GM21723 (cell line): ENCODE measurements at regions not wholly inside any gene's neighbourhood (a gene's known extent, or its start where the extent isn't known, plus 50 kb on each side); places are given as distances from the start of the nearest gene placed in this dataset.

Experiments
- ATAC-seq: cut with Tn5 transposase; IDR thresholded peaks from one replicate; pipeline ENCODE4 v1.9.1; 2021; ENCODE audit warnings: mild to moderate bottlenecking, moderate library complexity; ENCODE audit not compliant: unreplicated experiment

DNA sequence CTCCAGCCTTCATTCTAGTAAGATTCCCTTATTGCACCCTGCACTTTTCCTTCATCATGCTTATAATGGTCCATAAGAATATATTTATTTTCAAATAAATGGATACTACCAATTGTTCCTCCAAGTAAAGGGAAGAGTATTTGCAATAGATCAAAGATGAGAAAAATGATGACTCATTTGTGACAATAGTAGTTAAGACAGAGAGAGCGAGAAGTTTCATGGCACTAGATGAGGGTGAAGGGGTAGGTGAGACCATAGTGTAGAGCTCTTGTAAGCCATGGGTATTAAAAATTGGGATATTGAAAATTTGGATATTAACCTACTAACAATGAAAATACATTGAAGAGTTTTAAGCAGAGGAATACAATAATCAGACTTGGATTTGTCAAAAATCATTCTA lies 404.6 kb downstream of the EFNA5 start:
- ATAC-seq, result no peak

DNA sequence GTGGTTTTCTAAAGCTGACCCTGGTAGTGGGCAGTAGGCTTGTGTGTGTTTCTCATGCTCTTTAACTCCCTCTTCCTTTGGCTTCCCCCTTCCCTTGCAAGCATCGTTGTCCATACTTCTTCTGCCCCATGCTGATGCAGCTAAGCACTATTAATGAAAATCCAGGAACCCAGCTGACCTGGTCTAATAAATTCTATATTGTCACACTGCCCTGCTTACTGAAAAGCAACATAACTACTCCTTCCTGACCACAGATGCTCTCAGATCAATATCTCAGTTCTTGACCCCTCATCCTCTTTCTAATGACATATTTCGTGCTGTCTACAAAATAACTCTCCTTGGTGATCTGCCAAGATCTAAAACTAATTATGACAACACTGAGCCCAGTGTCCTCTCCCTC lies 405.5 kb downstream of the EFNA5 start:
- no peak for ATAC-seq

GRCh38 chr5:107263387-107264018 lies 407.2 kb downstream of the EFNA5 start:
- ATAC-seq, result peak; percentile 94

DNA sequence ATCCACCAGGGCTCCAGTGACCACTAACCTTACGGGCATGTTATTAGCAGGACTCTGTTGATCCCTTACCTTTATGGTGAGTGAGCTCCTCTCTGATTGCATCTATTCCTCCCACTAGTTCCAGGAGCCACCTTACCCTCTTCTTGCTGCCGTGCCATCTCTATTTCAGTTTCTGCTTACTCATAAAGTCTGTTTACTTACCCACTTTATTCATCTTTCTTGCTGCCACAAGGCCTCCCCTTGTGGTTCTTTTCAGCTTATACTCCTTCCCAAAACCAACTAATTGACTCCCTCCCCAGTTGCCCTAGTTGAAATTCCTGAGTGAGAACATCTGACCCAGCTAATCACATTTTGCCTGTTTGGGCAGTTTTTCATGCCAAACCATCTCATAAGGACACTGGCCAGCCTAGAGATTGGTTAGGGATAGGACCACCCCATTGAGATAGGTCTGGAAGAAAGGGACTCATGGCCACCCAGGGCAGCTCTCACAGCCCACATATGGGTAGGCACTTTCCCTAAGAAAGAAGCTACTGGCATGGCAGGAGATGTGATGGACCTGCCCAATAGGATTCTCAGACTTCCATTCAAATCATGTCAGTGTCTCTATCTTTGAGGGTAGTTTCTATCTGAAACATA lies 412.7 kb downstream of the EFNA5 start:
- ATAC-seq, result peak; percentile 65

DNA sequence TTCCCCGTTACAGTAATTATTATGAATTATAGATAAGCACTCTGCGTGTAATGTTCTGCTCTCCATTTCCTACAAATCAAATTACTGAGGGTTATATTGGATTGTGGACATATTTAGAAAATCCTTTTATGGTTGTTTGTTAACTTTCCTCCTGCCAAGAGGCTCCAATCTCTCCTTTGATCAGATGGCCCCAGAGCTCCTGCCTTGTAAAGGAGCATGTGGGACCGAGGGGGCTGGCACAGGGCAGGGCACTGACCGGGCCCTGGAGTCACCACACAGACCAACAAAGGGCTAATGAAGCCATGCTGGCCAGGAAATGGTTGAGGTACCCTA lies 415.9 kb downstream of the EFNA5 start:
- no peak for ATAC-seq

- ATAC-seq, result no peak
Measured at GRCh38 chr5:107254214-107254901, 416.4 kb downstream of the EFNA5 start.

DNA sequence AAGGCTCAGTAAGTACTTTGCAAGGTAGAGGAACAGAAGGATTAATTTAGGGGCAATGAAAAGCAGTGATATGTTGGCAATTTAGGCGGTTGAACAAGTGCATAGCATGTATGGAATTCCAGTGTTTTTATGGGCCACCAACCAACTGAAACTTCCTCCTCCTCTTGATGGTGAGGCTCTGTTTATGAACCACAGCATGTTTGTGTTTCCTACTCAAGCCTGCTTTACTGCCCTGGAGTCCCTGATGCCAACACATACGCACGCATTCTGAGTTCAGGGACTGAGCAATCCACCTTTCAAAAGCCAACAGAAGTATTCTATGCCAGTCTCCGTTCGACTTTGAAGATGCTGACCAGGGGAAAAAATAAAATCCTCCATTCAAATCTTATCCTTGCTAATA lies 417.5 kb downstream of the EFNA5 start:
- no peak for ATAC-seq

DNA sequence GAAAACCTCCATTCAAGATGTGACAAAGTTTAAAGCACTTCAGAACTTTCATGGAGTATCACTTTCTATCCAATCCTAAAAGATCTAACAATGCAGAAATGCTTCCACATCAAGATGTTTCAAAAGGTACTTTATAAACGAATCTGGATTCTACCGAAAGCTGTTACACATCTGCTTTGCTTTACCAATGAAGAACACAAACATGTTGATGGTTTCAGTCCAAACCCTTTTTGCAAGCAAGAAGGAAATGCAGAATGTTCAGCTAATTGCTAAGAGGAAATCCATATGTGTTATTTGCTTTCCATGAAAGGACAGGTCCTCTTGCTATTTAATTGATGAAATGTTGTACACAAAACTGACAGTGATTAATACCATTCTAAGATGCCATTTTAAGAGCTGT lies 419.6 kb downstream of the EFNA5 start:
- ATAC-seq, result no peak

GRCh38 chr5:107248066-107248695 lies 422.6 kb downstream of the EFNA5 start:
- ATAC-seq, result peak; percentile 68

DNA sequence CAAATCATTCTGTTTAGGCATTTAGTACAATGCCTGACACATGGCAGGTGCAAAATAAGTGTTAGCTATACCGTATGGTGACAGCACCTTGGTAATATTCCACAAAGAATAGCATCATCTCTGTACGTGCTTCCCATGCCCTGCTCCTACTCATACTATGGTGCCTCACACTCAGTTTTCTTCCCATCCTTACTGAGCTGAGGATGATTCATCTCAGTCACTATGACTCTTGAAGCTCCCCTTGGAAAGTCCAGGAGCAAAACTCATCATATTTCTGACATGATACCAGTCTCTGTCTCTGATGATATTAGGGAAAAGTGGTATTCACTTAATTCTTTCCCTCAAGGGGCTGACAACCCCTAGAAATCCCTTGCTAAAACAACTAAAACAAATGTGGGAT lies 423.3 kb downstream of the EFNA5 start:
- no peak for ATAC-seq

GRCh38 chr5:107243220-107243579 lies 427.5 kb downstream of the EFNA5 start:
- no peak for ATAC-seq

GRCh38 chr5:107242411-107243219 lies 428.1 kb downstream of the EFNA5 start:
- ATAC-seq, result no peak

DNA sequence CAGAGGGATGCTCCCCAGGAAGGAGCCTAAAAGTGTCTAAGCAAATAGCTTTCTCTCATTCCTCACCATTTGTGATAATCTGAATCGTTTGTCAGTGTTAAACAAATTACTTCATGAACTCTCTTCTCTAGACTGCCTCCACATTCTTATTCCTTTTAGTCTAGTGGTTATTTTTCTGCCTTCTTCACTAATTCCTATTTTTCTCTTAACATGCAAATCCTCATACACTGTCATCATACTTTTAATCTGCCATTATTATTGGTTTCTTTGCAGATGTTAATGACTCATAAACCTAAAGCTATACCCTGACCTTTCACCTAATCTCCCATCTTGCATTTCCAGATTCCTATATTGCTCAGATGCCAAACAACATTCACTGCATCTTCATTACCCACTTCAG lies 428.9 kb downstream of the EFNA5 start:
- ATAC-seq, result no peak

DNA sequence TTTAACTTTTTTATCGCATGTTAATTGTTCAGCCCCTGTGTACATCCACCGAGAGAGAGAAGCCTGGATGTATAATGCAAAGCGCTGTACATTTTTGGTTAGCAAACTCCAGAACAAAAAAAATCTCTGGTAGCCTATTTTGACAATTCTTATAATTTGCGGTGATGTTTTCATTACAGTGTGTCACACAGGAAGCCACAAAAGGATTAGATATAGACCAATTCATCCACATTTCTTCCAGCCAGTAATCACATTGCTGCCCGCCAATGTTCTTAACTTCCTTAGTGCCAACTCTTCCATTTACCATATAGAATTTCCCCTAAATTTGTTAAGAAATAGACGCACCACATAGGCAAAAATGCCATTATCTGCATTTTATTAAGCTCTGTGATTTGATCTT lies 435.6 kb downstream of the EFNA5 start:
- no peak for ATAC-seq

DNA sequence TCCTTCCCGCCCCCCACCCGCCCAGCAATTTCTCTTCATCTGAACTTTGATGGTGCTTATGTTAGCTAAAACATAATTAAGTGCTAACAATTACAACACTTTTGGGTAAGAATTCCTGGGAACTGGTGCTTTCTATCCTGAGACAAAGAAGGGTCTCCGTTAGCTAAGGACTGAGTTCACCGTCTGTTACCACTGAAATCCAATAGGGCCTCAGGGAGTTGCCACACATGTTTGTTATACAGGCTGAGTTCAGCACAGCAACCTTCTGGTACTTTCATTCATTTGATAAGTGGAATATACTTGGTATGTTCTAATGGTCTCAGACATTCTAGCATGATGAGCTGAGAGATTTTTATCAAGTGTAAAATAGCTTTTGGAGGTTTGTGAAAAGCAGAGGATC lies 437.9 kb downstream of the EFNA5 start:
- no peak for ATAC-seq

GRCh38 chr5:107232293-107232692 lies 438.4 kb downstream of the EFNA5 start:
- no peak for ATAC-seq

GRCh38 chr5:107231191-107231590 lies 439.5 kb downstream of the EFNA5 start:
- no peak for ATAC-seq

DNA sequence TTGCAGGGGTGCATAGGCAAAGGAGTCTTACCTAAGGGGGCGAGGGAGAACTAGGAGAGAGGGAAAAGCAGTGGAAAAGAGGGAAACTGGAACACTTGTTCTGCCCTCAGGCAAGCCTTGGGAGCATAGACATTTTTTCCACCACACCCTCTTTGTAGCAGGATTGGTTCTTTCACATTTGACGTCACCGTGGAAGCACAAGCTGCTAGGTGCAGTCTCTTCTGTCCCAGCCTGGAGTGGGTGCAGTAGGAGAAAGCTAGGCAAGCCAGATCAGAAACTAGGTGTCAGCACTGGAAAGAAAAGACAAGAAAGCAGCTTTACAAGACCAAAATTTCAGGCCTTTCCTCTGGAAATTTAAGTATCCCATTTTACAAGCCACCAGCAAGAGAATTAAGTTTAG lies 440.4 kb downstream of the EFNA5 start:
- no peak for ATAC-seq

GRCh38 chr5:107228226-107228625 lies 442.5 kb downstream of the EFNA5 start:
- no peak for ATAC-seq

GRCh38 chr5:107224272-107224671 lies 446.5 kb downstream of the EFNA5 start:
- no peak for ATAC-seq

DNA sequence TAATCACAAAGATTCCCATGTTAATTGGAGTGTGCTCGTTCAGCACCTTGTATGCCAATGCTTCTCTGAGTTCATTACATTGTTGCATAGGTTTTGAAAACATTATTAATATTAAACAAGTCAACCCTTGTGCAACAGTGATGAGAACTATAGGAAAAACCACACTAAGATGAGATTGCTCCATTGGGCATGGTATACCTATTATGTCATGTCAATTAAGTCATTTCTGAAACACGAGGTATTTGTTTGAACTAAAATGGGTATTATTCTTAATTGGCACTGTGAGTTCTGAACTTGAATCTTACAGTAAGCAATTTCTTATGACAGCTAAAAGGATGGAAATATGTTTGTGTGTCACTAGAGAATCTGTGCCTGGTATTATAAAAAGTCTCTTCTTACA lies 447.7 kb downstream of the EFNA5 start:
- no peak for ATAC-seq
